H9 (cell line): ENCODE measurements at regions not wholly inside any gene's neighbourhood (a gene's known extent, or its start where the extent isn't known, plus 50 kb on each side); places are given as distances from the start of the nearest gene placed in this dataset.

Experiments used
- DNase-seq: peaks from one replicate; pipeline ENCODE4 v3.0.0-alpha.2; 2017
- H2AFZ ChIP-seq: one replicate; pipeline ENCODE4 v1.6.1; 2013; ENCODE audit warnings: mild to moderate bottlenecking, low read length, control low read depth, moderate library complexity
- H2AK5ac ChIP-seq: 2 replicates; pipeline ENCODE4 v1.6.1; 2013; ENCODE audit warnings: low read length, control low read depth, mixed read lengths; ENCODE audit not compliant: insufficient read length
- H2BK120ac ChIP-seq: one replicate; pipeline ENCODE4 v1.6.1; 2013; ENCODE audit warnings: low read depth, mild to moderate bottlenecking, low read length, control low read depth, inconsistent platforms; ENCODE audit not compliant: poor library complexity, severe bottlenecking
- H2BK12ac ChIP-seq: 2 replicates; pipeline ENCODE4 v1.6.1; 2013; ENCODE audit warnings: low read length, control low read depth, mixed read lengths, low read depth; ENCODE audit not compliant: insufficient read length
- H2BK15ac ChIP-seq: 2 replicates; pipeline ENCODE4 v1.6.1; 2013; ENCODE audit warnings: low read depth, low read length, control low read depth
- H2BK20ac ChIP-seq: one replicate; pipeline ENCODE4 v1.6.1; 2013; ENCODE audit warnings: low read depth, mild to moderate bottlenecking, low read length, control low read depth, inconsistent platforms; ENCODE audit not compliant: poor library complexity, severe bottlenecking
- H2BK5ac ChIP-seq: 2 replicates; pipeline ENCODE4 v1.6.1; 2013; ENCODE audit warnings: low read length, control low read depth, mixed read lengths; ENCODE audit not compliant: insufficient read length
- H3K14ac ChIP-seq: 2 replicates; pipeline ENCODE4 v1.6.1; 2013; ENCODE audit warnings: low read length, control low read depth; ENCODE audit not compliant: insufficient read depth
- H3K18ac ChIP-seq: 2 replicates; pipeline ENCODE4 v1.6.1; 2013; ENCODE audit warnings: low read depth, mild to moderate bottlenecking, mixed read lengths, low read length, control low read depth; ENCODE audit not compliant: insufficient read length
- H3K23ac ChIP-seq: 2 replicates; pipeline ENCODE4 v1.6.1; 2013; ENCODE audit warnings: low read length, control low read depth, mixed read lengths, low read depth; ENCODE audit not compliant: insufficient read length
- H3K23me2 ChIP-seq: 2 replicates; pipeline ENCODE4 v1.6.1; 2013; ENCODE audit warnings: low read depth, mild to moderate bottlenecking, mixed read lengths, low read length, control low read depth; ENCODE audit not compliant: insufficient read length, poor library complexity, severe bottlenecking
- H3K27ac ChIP-seq: 2 replicates; pipeline ENCODE4 v1.5.1; 2013; ENCODE audit warnings: low read length, control low read depth, mixed read lengths, low read depth; ENCODE audit not compliant: insufficient read length
- H3K27me3 ChIP-seq: 2 replicates; pipeline ENCODE4 v1.6.1; 2013; ENCODE audit warnings: low read length, control low read depth, inconsistent platforms; ENCODE audit not compliant: insufficient read depth
- H3K4ac ChIP-seq: 2 replicates; pipeline ENCODE4 v1.6.1; 2013; ENCODE audit warnings: low read depth, mild to moderate bottlenecking, control low read depth, inconsistent platforms, low read length, moderate library complexity
- H3K4me1 ChIP-seq: 2 replicates; pipeline ENCODE4 v1.6.1; 2013; ENCODE audit warnings: low read length, control low read depth, inconsistent platforms; ENCODE audit not compliant: insufficient read depth
- H3K4me2 ChIP-seq: 2 replicates; pipeline ENCODE4 v1.6.1; 2013; ENCODE audit warnings: low read length, control low read depth, mixed read lengths; ENCODE audit not compliant: insufficient read length, insufficient read depth
- H3K56ac ChIP-seq: 2 replicates; pipeline ENCODE4 v1.6.1; 2013; ENCODE audit warnings: low read depth, mild to moderate bottlenecking, mixed read lengths, low read length, control low read depth; ENCODE audit not compliant: insufficient read length
- H3K79me1 ChIP-seq: 2 replicates; pipeline ENCODE4 v1.6.1; 2013; ENCODE audit warnings: low read depth, mild to moderate bottlenecking, moderate library complexity, low read length, control low read depth, inconsistent platforms; ENCODE audit not compliant: insufficient read depth, poor library complexity, severe bottlenecking
- H3K79me2 ChIP-seq: 2 replicates; pipeline ENCODE4 v1.6.1; 2013; ENCODE audit warnings: low read length, control low read depth, inconsistent platforms; ENCODE audit not compliant: insufficient read depth
- H3K9ac ChIP-seq: 2 replicates; pipeline ENCODE4 v1.6.1; 2013; ENCODE audit warnings: low read length, control low read depth, mixed read lengths; ENCODE audit not compliant: insufficient read length; ENCODE audit errors: extremely low read depth
- H3K9me3 ChIP-seq: one replicate; pipeline ENCODE4 v1.6.1; 2013; ENCODE audit warnings: low read depth, low read length, inconsistent platforms; ENCODE audit not compliant: control insufficient read depth
- H3T11ph ChIP-seq: one replicate; pipeline ENCODE4 v1.6.1; 2013; ENCODE audit warnings: mild to moderate bottlenecking, low read length, control low read depth, inconsistent platforms
- H4K20me1 ChIP-seq: one replicate; pipeline ENCODE4 v1.6.1; 2013; ENCODE audit not compliant: control insufficient read depth, insufficient read length, insufficient read depth
- H4K5ac ChIP-seq: 2 replicates; pipeline ENCODE4 v1.6.1; 2013; ENCODE audit warnings: low read depth, mild to moderate bottlenecking, mixed read lengths, low read length, control low read depth; ENCODE audit not compliant: insufficient read length
- H4K8ac ChIP-seq: replicated peaks from 2 replicates; pipeline ENCODE4 v1.6.1; 2013; ENCODE audit warnings: low read length, control low read depth, mixed read lengths, low read depth; ENCODE audit not compliant: insufficient read length
- H4K91ac ChIP-seq: 2 replicates; pipeline ENCODE4 v1.6.1; 2013; ENCODE audit warnings: low read depth, mild to moderate bottlenecking, moderate library complexity, mixed read lengths, low read length, control low read depth; ENCODE audit not compliant: insufficient read length
- H3K27ac Mint-ChIP-seq, 3 experiments: 2 replicates in 2 of 3; 3 replicates in 1 of 3; pipeline ENCODE4 v1.8.0; 2020 to 2021; ENCODE audit warnings: mixed read lengths in 3 of 3, mild to moderate bottlenecking in 1 of 3, moderate library complexity in 1 of 3
- H3K27me3 Mint-ChIP-seq: 2 replicates; pipeline ENCODE4 v1.8.0; 2021; ENCODE audit warnings: low read depth, mild to moderate bottlenecking, moderate library complexity, mixed read lengths
- H3K36me3 Mint-ChIP-seq, 3 experiments: 2 replicates in 2 of 3; 3 replicates in 1 of 3; pipeline ENCODE4 v1.8.0; 2020 to 2021; ENCODE audit warnings: low read depth in 3 of 3, mixed read lengths in 3 of 3; ENCODE audit not compliant: insufficient read depth in 1 of 3
- H3K4me1 Mint-ChIP-seq, 2 experiments: 2 replicates each; pipeline ENCODE4 v1.8.0; 2020; ENCODE audit warnings: mixed read lengths in 2 of 2
- H3K4me3 Mint-ChIP-seq, 2 experiments: 2 replicates in 1 of 2; 3 replicates in 1 of 2; pipeline ENCODE4 v1.8.0; 2020 to 2021; ENCODE audit warnings: mild to moderate bottlenecking in 2 of 2, mixed read lengths in 2 of 2, moderate library complexity in 1 of 2
- H3K9me3 Mint-ChIP-seq, 2 experiments: 2 replicates in 1 of 2; 3 replicates in 1 of 2; pipeline ENCODE4 v1.8.0; 2020; ENCODE audit warnings: mild to moderate bottlenecking in 2 of 2, mixed read lengths in 2 of 2, moderate library complexity in 1 of 2
- WGBS: extraction: QIAGEN DNeasy Blood & Tissue Kit; methylation state at CpG from one replicate; pipeline ENCODE4 v1.1.7; 2013; ENCODE audit warnings: missing lambda C conversion rate, low lambda C conversion rate, mixed read lengths; ENCODE audit not compliant: insufficient read length; ENCODE audit errors: extremely low coverage; 5-methylcytosine and 5-hydroxymethylcytosine counted together
- TF ChIP-seq, protein P1 (sequence below): fragments of 200-600 bp; sonication (generic); conservative IDR thresholded peaks from 3 replicates; pipeline ENCODE4 v1.8.0; 2021; ENCODE audit warnings: antibody characterized with exemption, mild to moderate bottlenecking

DNA sequence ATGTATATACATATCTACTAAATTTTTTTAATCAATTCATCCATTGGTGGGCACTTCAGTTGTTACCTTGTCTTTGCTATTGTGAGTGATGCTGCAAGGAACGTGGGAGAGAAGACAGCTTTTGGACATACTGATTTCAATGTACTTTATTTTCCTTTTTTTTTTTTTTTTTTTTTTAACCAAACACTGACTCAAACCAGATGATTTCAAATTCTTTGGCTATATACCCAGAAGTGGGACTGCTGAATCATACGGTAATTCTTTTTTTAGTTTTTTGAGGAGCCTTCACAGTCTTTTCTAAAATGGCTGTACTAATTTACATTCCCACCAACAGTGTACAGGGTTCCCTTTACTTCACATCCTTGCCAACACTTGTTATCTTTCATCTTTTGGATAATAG lies 204.7 kb downstream of the INSIG2 start:
- Histone ChIP-seq H2BK12ac (no peak overlapping the region), H3K4ac (no peak overlapping the region), H4K5ac (no peak overlapping the region), H3K27me3 (no peaks in the 10 kb centered on the region), H3K56ac (no peak overlapping the region), H2BK20ac (no peak overlapping the region), H2BK120ac (no peak overlapping the region), H4K20me1 (no peaks in the 10 kb centered on the region), H3K9ac (no peak overlapping the region), H3K23me2 (no peaks in the 10 kb centered on the region), H3K27ac (no peak overlapping the region), H4K91ac (no peak overlapping the region), H3K23ac (no peak overlapping the region), H3K79me1 (no peaks in the 10 kb centered on the region), H2AK5ac (no peak overlapping the region), H3K9me3 (no peaks in the 10 kb centered on the region), H2AFZ (no peak overlapping the region), H3K14ac (no peak overlapping the region), H3K79me2 (no peaks in the 10 kb centered on the region), H3K18ac (no peak overlapping the region), H4K8ac (no peak overlapping the region), H2BK15ac (no peak overlapping the region), H3K4me1 (no peaks in the 10 kb centered on the region), H3K4me2 (no peak overlapping the region), H3T11ph (no peak overlapping the region), H2BK5ac (no peak overlapping the region)
- WGBS = no CpG with 5 or more reads among the region's 2 CpGs
- peaks cover 13 to 16% of the 10 kb centered on the region in 2 experiments for H3K9me3 Mint-ChIP-seq
- H3K27me3 Mint-ChIP-seq = peaks cover 3% of the 10 kb centered on the region; the same call in 1 of the 2 replicates
- H3K36me3 Mint-ChIP-seq = peaks cover 2 to 11% (median 2%) of the 10 kb centered on the region in 3 experiments; a peak in 6 of 7 replicates
- no peak overlapping the region for H3K4me3 Mint-ChIP-seq
- H3K27ac Mint-ChIP-seq = no peak overlapping the region
- no peak for DNase-seq
- no peaks in the 10 kb centered on the region for H3K4me1 Mint-ChIP-seq
- TF ChIP-seq, protein P1, sequence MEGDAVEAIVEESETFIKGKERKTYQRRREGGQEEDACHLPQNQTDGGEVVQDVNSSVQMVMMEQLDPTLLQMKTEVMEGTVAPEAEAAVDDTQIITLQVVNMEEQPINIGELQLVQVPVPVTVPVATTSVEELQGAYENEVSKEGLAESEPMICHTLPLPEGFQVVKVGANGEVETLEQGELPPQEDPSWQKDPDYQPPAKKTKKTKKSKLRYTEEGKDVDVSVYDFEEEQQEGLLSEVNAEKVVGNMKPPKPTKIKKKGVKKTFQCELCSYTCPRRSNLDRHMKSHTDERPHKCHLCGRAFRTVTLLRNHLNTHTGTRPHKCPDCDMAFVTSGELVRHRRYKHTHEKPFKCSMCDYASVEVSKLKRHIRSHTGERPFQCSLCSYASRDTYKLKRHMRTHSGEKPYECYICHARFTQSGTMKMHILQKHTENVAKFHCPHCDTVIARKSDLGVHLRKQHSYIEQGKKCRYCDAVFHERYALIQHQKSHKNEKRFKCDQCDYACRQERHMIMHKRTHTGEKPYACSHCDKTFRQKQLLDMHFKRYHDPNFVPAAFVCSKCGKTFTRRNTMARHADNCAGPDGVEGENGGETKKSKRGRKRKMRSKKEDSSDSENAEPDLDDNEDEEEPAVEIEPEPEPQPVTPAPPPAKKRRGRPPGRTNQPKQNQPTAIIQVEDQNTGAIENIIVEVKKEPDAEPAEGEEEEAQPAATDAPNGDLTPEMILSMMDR = no peak
